Ureter (tissue), 1 donor: ENCODE measurements at regions not wholly inside any gene's neighbourhood (a gene's known extent, or its start where the extent isn't known, plus 50 kb on each side); places are given as distances from the start of the nearest gene placed in this dataset.
A peak's percentile ranks its signal among the peaks of the same experiment; 100 is the strongest.
"Not testable (repeated sequence)": the region's sequence is repeated elsewhere in the genome, so short reads cannot be mapped to it uniquely, and the experiment has no call there.

Source experiments
- DNase-seq: peaks from one replicate; pipeline ENCODE4 v3.0.0-alpha.2; 2020; ENCODE audit warnings: low spot score
- donor health status: DM: yes; HTN: yes; CAD: no.

- DNase-seq: no peak
Observed at GRCh38 chr6:27135087-27135657, 112.3 kb upstream of the PRSS16 start.

DNA sequence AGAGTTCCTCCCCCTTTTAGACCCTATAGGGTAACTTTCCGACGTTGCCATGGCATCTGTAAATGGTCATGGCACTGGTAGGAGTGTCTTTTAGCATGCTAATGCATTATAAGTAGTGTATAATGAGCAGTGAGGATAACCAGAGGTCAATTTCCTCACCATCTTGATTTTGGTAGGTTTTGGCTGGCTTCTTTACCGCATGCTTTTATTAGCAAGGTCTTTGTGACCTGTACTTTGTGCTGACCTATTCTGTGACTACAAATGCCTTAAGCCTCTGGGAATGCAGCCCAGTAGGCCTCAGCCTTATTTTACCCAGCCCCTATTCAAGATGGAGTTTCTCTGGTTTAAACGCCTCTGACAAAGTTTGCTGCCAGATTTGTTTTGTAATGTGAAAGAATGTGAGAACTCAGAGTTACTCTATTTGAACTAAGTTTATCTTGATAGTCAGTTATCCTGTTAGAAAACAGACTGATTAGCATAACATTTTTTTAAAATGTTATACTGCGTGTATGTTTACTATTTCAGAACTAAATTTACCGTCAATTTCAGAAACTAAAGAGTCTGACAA, 111.3 kb upstream of the PRSS16 start:
- DNase-seq: no peak

DNA sequence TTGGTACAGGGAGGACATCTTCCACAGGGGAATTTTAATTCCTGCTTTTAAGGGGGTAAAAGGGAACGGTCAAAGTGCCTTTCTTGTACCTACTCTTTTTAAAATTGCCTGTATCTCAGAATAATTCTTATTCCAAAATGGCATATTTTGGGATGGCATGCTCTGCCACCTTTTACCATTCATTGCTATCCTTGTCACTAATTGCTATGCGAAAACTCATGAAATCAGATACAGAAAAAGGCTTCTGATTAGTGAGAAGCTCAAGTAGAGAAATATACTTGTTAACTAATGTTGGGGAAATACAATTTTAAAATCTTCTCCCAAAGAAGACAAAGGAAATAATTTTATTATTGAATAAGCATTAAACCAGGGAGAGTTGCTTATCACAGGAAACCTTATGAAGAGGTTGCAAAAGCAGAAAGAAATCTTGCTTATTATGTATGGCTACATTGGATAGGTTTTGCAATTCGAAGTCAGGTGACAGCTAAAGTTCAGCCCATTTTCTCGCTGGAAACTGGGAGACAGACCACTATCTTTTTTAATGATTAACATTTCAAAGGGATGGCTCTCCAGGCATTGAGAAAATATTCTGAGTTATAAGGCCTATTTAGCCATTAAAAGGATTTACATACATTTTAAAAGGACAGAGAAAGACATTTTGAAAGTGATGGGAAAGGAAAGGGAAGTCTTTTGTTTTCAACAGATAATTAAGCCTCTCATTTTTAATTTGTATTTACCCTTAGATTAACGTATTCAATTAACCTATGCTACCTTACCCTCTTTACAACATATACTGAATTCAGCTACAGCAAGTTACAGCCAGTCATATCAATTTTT, 110.3 kb upstream of the PRSS16 start:
- DNase-seq: no peak

DNA sequence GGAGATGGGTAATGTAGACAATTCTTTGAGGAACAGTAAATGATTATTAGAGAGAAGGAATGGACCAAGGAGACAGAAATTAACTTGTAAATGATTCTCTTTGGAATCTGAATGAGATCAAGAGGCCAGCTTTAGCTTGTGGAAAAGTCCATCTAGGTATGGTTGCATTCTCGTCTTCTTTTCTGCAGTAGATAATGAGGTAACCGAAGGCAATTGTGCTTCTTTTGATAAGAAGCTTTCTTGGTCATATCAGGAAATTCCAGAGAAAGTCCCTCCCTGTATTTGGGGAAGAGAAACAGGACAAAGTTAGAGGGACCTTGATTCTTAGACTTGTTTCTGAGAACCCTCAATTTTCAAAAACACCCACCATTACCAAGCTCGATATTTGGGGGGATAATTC, 109.1 kb upstream of the PRSS16 start:
- DNase-seq: no peak

DNA sequence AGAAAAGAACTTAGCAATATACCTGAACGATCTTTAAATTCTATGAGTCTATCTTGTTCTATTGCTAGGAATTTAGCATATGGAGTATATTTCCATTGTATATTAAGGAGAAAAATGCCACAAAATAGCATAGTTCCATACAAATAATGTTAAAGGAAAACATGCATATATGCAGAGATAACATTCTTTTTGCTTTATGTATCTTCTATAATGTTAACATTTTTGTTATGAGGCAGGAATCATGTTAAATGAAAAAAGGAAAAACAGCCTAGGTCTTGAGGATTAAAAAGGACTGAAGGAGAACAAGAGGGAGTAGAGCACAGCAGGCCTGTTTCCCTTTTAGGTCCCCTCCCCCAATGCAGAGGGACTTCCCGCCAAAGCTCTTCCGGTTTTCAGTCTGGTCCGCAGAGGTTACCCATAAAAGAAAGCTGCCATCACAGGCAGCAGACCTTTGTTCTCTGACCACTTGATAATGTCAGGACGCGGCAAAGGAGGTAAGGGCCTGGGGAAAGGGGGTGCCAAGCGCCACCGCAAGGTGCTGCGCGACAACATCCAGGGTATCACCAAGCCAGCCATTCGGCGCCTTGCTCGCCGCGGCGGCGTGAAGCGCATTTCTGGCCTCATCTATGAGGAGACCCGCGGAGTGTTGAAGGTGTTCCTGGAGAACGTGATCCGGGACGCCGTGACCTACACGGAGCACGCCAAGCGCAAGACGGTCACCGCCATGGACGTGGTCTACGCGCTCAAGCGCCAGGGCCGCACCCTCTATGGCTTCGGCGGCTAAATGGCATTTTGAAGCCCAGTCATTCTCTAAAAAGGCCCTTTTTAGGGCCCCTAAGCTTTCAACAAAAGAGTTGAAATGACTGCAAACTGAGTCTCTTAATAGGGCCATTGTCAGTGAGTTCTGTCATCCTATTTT, 108.4 kb upstream of the PRSS16 start:
- peak; percentile 67 for DNase-seq

- DNase-seq: no peak
Observed at GRCh38 chr6:27139756-27140579, 107.5 kb upstream of the PRSS16 start.

DNA sequence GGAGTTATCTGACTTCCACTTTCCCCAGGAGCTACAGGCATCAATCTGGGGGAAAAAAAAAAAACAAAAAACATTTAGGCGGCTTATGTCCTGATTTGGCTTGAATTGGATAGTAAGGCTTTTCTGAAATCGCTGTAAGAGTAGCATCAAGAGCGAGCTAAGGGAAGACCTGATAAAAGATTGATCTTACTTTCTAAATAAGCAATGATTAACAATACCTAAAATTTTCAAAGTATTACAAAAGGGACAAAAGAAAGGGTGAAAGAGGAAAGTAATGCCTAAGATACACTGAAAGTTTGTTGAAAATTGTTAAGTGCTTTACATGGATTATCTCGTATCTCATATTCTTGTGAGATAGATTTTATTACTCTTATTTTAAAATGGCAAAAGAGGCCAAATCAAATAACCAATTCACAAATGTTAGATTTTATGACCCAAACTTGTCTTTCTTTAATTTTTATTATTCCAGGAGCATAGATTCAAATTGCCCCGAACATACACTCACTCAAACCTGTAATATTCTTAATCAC, 106.4 kb upstream of the PRSS16 start:
- no peak for DNase-seq

DNA sequence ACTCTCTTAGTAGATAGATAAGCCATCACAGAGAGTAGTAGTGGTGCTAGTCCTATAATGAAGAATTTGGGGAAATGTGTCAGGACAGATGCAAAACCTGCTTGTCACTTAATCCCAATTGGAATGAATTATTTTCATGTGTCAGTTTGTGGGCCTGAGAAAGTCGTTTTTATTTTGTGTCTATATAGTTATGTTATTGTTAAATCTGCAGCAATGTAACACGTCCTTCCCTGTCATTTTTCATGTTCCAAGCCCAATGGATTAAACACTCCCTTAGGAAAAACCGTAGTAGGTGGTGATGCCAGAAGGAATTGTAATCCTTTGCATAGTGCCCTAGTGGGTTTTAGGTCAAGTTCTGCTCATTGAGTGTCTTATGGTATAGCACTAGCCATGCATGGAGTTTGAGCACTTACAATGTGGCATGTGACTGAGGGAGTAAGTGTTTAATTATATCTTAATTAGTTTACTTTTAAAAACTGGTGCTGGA, 105.9 kb upstream of the PRSS16 start:
- DNase-seq: no peak

- DNase-seq: not testable (repeated sequence)
Observed at GRCh38 chr6:27143020-27143388, 104.5 kb upstream of the PRSS16 start.

DNA sequence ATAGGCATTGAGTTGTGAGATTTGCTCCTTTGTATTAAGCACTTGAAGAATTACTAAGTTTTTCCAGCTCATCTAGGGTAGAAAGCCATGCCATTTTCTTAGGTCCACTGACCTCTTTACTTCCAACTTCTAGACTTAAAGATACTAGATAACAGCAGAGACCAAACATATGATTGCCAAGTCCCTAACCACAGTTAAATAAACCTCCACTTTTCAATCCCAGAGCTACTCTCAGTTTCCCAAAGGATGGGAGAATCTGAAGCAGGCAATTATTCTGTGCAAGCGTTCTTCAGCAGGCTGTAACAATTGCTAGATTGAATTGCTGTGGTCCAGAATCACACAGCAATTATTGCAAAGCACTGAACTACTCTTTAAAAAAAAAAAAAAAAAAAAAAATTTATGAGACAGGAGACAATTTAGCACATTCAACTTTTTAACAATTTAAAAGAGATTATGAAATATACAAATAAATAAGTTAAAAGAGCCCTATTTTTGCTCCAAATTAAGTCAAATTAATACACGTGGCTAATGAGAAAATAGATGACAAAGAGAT, 104.0 kb upstream of the PRSS16 start:
- DNase-seq: no peak

DNA sequence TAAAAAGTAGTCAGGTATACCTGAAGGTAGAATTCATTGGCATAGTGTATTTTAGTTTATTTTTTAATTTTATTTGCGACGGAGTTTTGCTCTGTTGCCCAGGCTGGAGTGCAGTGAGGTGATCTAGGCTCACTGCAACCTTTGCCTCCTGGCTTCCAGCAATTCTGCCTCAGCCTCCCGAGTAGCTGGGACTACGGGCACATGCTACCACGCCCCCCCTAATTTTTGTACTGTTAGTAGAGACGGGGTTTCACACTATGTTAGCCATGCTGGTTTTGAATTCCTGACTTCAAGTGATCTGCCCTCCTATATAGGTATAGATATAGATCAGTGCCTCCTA, 102.8 kb upstream of the PRSS16 start:
- DNase-seq: no peak

- peak; percentile 88 for DNase-seq
Observed at GRCh38 chr6:27145731-27146455, 101.6 kb upstream of the PRSS16 start.

DNA sequence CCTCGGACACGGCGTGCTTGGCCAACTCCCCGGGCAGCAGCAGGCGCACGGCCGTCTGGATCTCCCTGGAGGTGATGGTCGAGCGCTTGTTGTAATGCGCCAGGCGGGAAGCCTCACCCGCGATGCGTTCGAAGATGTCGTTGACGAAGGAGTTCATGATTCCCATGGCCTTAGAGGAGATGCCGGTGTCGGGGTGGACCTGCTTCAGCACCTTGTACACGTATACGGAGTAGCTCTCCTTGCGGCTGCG, 101.1 kb upstream of the PRSS16 start:
- DNase-seq: not testable (repeated sequence)

DNA sequence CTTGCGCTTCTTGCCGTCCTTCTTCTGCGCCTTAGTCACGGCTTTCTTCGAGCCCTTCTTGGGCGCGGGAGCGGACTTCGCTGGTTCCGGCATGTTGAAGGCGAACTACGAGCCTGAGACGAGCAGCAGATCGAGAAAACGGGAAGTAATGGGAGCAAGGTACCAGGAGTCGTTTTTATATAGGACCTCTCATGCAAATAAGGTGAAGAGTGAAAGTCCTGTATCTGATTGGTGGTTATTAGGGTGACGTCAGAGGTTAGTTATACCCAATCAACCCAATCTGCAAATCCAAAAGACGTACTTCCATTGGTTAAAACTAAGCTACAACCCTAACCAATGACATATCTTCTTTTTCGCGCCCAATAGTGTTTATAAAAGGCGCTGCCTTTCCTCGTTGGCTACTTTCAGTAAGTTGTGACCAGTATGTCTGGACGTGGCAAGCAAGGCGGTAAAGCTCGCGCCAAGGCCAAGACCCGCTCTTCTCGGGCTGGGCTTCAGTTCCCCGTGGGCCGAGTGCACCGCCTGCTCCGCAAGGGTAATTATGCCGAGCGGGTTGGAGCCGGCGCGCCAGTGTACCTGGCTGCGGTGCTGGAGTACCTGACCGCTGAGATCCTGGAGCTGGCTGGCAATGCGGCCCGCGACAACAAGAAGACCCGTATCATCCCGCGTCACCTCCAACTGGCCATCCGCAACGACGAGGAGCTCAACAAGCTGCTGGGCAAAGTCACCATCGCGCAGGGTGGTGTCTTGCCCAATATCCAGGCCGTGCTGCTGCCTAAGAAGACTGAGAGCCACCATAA, 100.6 kb upstream of the PRSS16 start:
- peak; percentile 86 for DNase-seq

DNA sequence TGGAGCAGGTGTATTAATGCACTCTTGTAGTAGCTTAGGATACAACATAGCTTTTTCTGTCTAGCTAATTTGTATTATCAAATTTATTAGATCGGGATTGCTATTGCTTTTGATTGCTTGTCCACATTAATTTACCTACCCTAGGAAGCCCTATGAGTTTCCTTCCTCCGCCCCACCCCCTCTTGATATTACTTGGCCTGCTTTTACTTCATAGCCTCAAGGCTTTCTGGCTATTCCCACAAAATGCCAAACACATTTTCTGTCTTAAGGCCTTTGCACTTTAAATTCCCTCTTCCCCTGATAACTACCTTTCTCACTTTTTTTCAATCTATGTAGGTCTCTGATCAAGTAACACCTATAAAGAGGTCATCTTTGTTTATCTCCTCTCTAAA, 99.1 kb upstream of the PRSS16 start:
- DNase-seq: no peak

DNA sequence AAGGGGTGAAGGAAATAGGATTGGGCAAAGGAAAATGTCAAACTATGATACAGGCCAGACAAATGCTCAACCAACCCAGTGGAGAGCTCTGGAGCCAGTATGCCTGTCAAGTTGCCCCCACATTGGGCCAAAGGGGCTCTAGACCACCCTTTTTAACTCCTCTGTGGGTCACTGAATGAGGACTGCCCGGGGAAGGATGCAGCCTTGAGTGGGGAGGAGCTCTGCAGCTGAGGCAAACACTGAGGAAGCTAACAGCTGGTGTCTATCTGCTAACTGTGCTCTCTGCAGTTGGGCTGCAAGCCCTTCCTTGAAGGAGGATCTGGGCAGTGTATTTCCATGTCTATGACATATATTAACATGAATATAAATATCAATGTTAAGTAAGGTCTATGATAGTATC, 98.4 kb upstream of the PRSS16 start:
- no peak for DNase-seq

GRCh38 chr6:27154696-27155095, 92.8 kb upstream of the PRSS16 start:
- no peak for DNase-seq

GRCh38 chr6:27156874-27157458, 90.5 kb upstream of the PRSS16 start:
- DNase-seq: no peak
